Tibial artery (tissue), 4 donors: ENCODE measurements at regions not wholly inside any gene's neighbourhood (a gene's known extent, or its start where the extent isn't known, plus 50 kb on each side); places are given as distances from the start of the nearest gene placed in this dataset.

Experiments used
- DNase-seq, 2 donors: peaks; one replicate each; pipeline ENCODE4 v3.0.0-alpha.2; 2019
- H3K27ac ChIP-seq, 2 donors: fragments of 200-600 bp; sonication (generic) in 1 of 2; 1 replicate in 1 of 2; 2 replicates in 1 of 2; pipeline ENCODE4 v1.5.1; 2018 to 2019; ENCODE audit warnings: mild to moderate bottlenecking in 1 of 2
- H3K27me3 ChIP-seq, 2 donors: fragments of 200-600 bp; sonication (generic) in 1 of 2; one replicate each; pipeline versions ENCODE4 v1.5.1 to v1.6.0; 2016 to 2019
- H3K36me3 ChIP-seq, 3 donors: fragments of 200-600 bp; sonication (generic) in 2 of 3; one replicate each; pipeline ENCODE4 v1.5.1; 2016 to 2019; ENCODE audit warnings: mild to moderate bottlenecking in 2 of 3
- H3K4me1 ChIP-seq, 4 donors: fragments of 200-600 bp; sonication (generic) in 2 of 4; 1 replicate in 3 of 4; 2 replicates in 1 of 4; pipeline ENCODE4 v1.5.1; 2016 to 2019
- H3K4me3 ChIP-seq, 2 donors: fragments of 200-600 bp; sonication (generic) in 1 of 2; 1 replicate in 1 of 2; 2 replicates in 1 of 2; pipeline ENCODE4 v1.5.1; 2018 to 2019; ENCODE audit warnings: mild to moderate bottlenecking in 2 of 2
- H3K9me3 ChIP-seq, 3 donors: fragments of 200-600 bp; sonication (generic) in 1 of 3; one replicate each; pipeline ENCODE4 v1.5.1; 2016 to 2019
- intact Hi-C: fragments of 100-400 bp; cut with DNase I; formaldehyde crosslinking; loops from one replicate; pipeline ENCODE4 v1.15.0; 2023; ENCODE audit warnings: low total_unique reads
- TF ChIP-seq, protein P1 (sequence below), 2 experiments: fragments of 200-600 bp in 1 of 2; fragments of 450-650 bp in 1 of 2; IDR thresholded peaks; one replicate each; pipeline ENCODE4 v1.5.1; 2017 to 2019; ENCODE audit warnings: antibody characterized with exemption in 2 of 2, mild to moderate bottlenecking in 1 of 2, moderate library complexity in 1 of 2

DNA sequence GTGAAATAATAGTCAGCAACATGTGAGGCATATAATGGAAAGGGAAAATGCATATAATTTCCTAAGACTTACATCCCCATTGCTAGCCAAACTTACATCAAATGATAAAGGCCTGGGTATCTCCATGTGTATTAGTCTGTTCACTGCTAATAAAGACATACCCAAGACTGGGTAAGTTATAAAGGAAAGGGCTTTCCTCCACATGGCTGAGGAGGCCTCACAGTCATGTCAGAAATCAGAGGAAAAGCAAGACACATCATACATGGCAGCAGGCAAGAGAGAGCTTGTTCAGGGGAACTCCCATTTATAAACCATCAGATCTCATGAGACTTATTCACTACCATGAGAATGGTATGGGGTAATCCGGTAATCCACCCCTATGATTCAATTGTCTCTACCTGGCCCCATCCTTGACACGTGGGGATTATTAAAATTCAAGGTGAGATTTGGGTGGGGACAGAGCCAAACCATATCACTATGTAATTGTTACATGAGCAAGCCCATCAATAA is 161.5 kb upstream of the SAMSN1 start:
- DNase-seq: no peak
- intact Hi-C loops: no loop called here
- no peaks in the 10 kb centered on the region for H3K27me3 ChIP-seq

DNA sequence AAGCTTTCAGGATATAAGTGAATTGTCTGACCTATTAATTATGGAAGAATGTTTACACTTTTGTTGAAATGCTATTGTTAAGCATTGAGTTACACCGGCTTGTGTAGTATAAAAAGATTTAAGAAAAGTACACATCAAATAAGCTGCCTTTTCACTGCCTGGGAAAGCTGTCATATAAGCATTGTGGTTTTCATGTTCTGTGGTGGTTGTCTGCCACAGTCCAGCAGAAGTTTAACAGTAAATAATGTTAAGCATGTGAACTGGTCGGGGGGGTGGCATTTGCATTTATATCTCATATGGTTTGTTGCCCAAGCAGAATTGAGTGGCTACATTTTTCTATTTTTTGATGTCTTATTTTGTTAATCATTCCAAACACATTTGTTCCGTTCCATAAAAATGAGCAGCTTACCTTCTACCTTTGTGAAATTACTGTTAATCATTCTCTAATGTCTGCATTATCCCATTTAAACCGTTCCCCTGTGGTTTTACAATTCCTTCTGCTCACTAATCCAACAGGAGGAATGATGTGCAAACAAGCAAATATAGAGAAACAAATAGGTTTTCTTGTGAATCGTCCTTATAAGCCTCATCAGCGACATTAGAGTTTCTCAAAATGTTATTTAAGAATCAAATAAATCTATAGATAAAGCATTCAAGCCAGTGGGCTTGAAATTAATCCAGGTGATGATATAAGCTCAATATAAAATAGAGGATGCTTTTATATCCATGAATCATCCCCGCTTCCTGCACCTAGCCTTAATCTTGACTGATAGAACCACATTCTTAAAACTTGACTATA is 160.8 kb upstream of the SAMSN1 start:
- intact Hi-C loops: no loop called here
- Histone ChIP-seq H3K4me1 (no peaks in the 10 kb centered on the region), H3K4me3 (no peak overlapping the region), H3K27me3 (no peaks in the 10 kb centered on the region), H3K9me3 (no peaks in the 10 kb centered on the region), H3K36me3 (no peaks in the 10 kb centered on the region), H3K27ac (no peak overlapping the region)
- TF ChIP-seq, protein P1, sequence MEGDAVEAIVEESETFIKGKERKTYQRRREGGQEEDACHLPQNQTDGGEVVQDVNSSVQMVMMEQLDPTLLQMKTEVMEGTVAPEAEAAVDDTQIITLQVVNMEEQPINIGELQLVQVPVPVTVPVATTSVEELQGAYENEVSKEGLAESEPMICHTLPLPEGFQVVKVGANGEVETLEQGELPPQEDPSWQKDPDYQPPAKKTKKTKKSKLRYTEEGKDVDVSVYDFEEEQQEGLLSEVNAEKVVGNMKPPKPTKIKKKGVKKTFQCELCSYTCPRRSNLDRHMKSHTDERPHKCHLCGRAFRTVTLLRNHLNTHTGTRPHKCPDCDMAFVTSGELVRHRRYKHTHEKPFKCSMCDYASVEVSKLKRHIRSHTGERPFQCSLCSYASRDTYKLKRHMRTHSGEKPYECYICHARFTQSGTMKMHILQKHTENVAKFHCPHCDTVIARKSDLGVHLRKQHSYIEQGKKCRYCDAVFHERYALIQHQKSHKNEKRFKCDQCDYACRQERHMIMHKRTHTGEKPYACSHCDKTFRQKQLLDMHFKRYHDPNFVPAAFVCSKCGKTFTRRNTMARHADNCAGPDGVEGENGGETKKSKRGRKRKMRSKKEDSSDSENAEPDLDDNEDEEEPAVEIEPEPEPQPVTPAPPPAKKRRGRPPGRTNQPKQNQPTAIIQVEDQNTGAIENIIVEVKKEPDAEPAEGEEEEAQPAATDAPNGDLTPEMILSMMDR (IDR thresholded peaks at IDR 0.05): no peak
- DNase-seq: no peak

More for the DNA sequence above, 161.5 kb upstream of the SAMSN1 start:
- no peaks in the 10 kb centered on the region for H3K4me1 ChIP-seq
- TF ChIP-seq, protein P1 (IDR thresholded peaks at IDR 0.05): no peak
- H3K27ac ChIP-seq: no peak overlapping the region
- no peaks in the 10 kb centered on the region for H3K9me3 ChIP-seq
- H3K36me3 ChIP-seq: no peaks in the 10 kb centered on the region
- H3K4me3 ChIP-seq: no peak overlapping the region

- DNase-seq: no peak
- Histone ChIP-seq H3K27ac (no peak overlapping the region), H3K36me3 (no peaks in the 10 kb centered on the region), H3K9me3 (no peaks in the 10 kb centered on the region), H3K27me3 (no peaks in the 10 kb centered on the region), H3K4me1 (no peaks in the 10 kb centered on the region), H3K4me3 (no peak overlapping the region)
- intact Hi-C loops: no loop called here
- TF ChIP-seq, protein P1 (IDR thresholded peaks at IDR 0.05): no peak
Observed at GRCh38 chr21:14699433-14700407, 153.6 kb upstream of the SAMSN1 start.

GRCh38 chr21:14697769-14698168 is 151.7 kb upstream of the SAMSN1 start:
- H3K27me3 ChIP-seq: no peaks in the 10 kb centered on the region
- intact Hi-C loops: no loop called here
- TF ChIP-seq, protein P1 (IDR thresholded peaks at IDR 0.05): no peak
- no peak for DNase-seq
- no peaks in the 10 kb centered on the region for H3K36me3 ChIP-seq
- H3K27ac ChIP-seq: no peak overlapping the region
- H3K9me3 ChIP-seq: no peaks in the 10 kb centered on the region
- H3K4me3 ChIP-seq: no peak overlapping the region
- no peaks in the 10 kb centered on the region for H3K4me1 ChIP-seq

GRCh38 chr21:14694817-14695216 is 148.7 kb upstream of the SAMSN1 start:
- Histone ChIP-seq H3K27me3 (no peaks in the 10 kb centered on the region), H3K36me3 (no peaks in the 10 kb centered on the region), H3K9me3 (no peaks in the 10 kb centered on the region), H3K4me1 (no peaks in the 10 kb centered on the region), H3K4me3 (no peak overlapping the region), H3K27ac (no peak overlapping the region)
- intact Hi-C loops: no loop called here
- no peak for DNase-seq
- TF ChIP-seq, protein P1 (IDR thresholded peaks at IDR 0.05): no peak
